GM18907 (cell line): ENCODE measurements at regions not wholly inside any gene's neighbourhood (a gene's known extent, or its start where the extent isn't known, plus 50 kb on each side); places are given as distances from the start of the nearest gene placed in this dataset.

Experiments
- ATAC-seq: cut with Tn5 transposase; IDR thresholded peaks from one replicate; pipeline ENCODE4 v1.9.1; 2021; ENCODE audit warnings: mild to moderate bottlenecking, moderate library complexity; ENCODE audit not compliant: unreplicated experiment

- no peak for ATAC-seq
Observed at GRCh38 chr1:221636967-221637366, 104.9 kb downstream of the DUSP10 start.

GRCh38 chr1:221637641-221638041 lies 104.2 kb downstream of the DUSP10 start:
- no peak for ATAC-seq

- ATAC-seq = no peak
Observed at GRCh38 chr1:221638595-221638994, 103.3 kb downstream of the DUSP10 start.

- no peak for ATAC-seq
Observed at GRCh38 chr1:221641811-221642210, 100.1 kb downstream of the DUSP10 start.

- ATAC-seq = peak; percentile 67
Observed at GRCh38 chr1:221643404-221644144, 98.3 kb downstream of the DUSP10 start.

- ATAC-seq = peak; percentile 26
Observed at GRCh38 chr1:221644145-221644448, 97.8 kb downstream of the DUSP10 start.

GRCh38 chr1:221644663-221645258 lies 97.1 kb downstream of the DUSP10 start:
- peak; percentile 39 for ATAC-seq

- no peak for ATAC-seq
Observed at GRCh38 chr1:221648201-221648600, 93.7 kb downstream of the DUSP10 start.
